Natural killer cell (primary cell): ENCODE measurements at regions not wholly inside any gene's neighbourhood (a gene's known extent, or its start where the extent isn't known, plus 50 kb on each side); places are given as distances from the start of the nearest gene placed in this dataset.
"Not testable (repeated sequence)": the region's sequence is repeated elsewhere in the genome, so short reads cannot be mapped to it uniquely, and the experiment has no call there.

Experiments used
- ATAC-seq, 3 donors: fragments of 150-1000 bp in 2 of 3; fragments of 200-7000 bp in 1 of 3; cut with Tn5 transposase; 1 replicate in 1 of 3; 2 replicates in 2 of 3; pipeline ENCODE4 v1.10.0; 2021; ENCODE audit warnings: mild to moderate bottlenecking in 2 of 3, moderate library complexity in 2 of 3
- DNase-seq, 2 donors: peaks; one replicate each; pipeline versions ENCODE4 v3.0.0 to v3.0.0-alpha.2; 2013 to 2021; ENCODE audit warnings: mixed read lengths in 1 of 2
- H3K27ac ChIP-seq: one replicate; pipeline ENCODE4 v1.5.1; 2013; ENCODE audit warnings: mild to moderate bottlenecking, low read length
- H3K27me3 ChIP-seq: one replicate; pipeline ENCODE4 v1.6.1; 2013; ENCODE audit warnings: low read length; ENCODE audit not compliant: control insufficient read depth, insufficient read depth
- H3K36me3 ChIP-seq: one replicate; pipeline ENCODE4 v1.6.1; 2013; ENCODE audit warnings: low read length; ENCODE audit not compliant: control insufficient read depth, insufficient read depth
- H3K4me1 ChIP-seq: one replicate; pipeline ENCODE4 v1.6.1; 2013; ENCODE audit warnings: low read length; ENCODE audit not compliant: control insufficient read depth, insufficient read depth
- H3K4me3 ChIP-seq: one replicate; pipeline ENCODE4 v1.5.1; 2013; ENCODE audit warnings: low read length
- H3K9me3 ChIP-seq: one replicate; pipeline ENCODE4 v1.6.1; 2013; ENCODE audit warnings: low read length; ENCODE audit not compliant: control insufficient read depth, insufficient read depth
- H3K27ac Mint-ChIP-seq, 2 donors: one replicate each; pipeline ENCODE4 v1.8.0; 2022; ENCODE audit warnings: mild to moderate bottlenecking in 2 of 2, mixed read lengths in 2 of 2, moderate library complexity in 1 of 2
- H3K27me3 Mint-ChIP-seq, 2 donors: one replicate each; pipeline ENCODE4 v1.8.0; 2022; ENCODE audit warnings: low read depth in 2 of 2, mixed read lengths in 2 of 2
- H3K36me3 Mint-ChIP-seq: one replicate; pipeline ENCODE4 v1.8.0; 2022; ENCODE audit warnings: mixed read lengths
- H3K4me1 Mint-ChIP-seq, 2 donors: one replicate each; pipeline ENCODE4 v1.8.0; 2022; ENCODE audit warnings: mixed read lengths in 2 of 2
- H3K4me3 Mint-ChIP-seq: one replicate; pipeline ENCODE4 v1.8.0; 2022; ENCODE audit warnings: mild to moderate bottlenecking, moderate library complexity, mixed read lengths
- H3K9me3 Mint-ChIP-seq, 2 donors: one replicate each; pipeline ENCODE4 v1.8.0; 2022; ENCODE audit warnings: mixed read lengths in 2 of 2
- WGBS: methylation state at CpG from one replicate; pipeline ENCODE4 v1.1.7; 2013; ENCODE audit warnings: missing lambda C conversion rate; ENCODE audit not compliant: insufficient coverage; 5-methylcytosine and 5-hydroxymethylcytosine counted together
- intact Hi-C: fragments of 100-400 bp; cut with micrococcal nuclease; formaldehyde crosslinking; loops from one replicate; pipeline ENCODE4 v1.14.2; 2022
- TF ChIP-seq, protein P1 (sequence below): fragments of 200-600 bp; IDR thresholded peaks from one replicate; pipeline ENCODE4 v1.8.0; 2022; ENCODE audit warnings: antibody characterized with exemption

DNA sequence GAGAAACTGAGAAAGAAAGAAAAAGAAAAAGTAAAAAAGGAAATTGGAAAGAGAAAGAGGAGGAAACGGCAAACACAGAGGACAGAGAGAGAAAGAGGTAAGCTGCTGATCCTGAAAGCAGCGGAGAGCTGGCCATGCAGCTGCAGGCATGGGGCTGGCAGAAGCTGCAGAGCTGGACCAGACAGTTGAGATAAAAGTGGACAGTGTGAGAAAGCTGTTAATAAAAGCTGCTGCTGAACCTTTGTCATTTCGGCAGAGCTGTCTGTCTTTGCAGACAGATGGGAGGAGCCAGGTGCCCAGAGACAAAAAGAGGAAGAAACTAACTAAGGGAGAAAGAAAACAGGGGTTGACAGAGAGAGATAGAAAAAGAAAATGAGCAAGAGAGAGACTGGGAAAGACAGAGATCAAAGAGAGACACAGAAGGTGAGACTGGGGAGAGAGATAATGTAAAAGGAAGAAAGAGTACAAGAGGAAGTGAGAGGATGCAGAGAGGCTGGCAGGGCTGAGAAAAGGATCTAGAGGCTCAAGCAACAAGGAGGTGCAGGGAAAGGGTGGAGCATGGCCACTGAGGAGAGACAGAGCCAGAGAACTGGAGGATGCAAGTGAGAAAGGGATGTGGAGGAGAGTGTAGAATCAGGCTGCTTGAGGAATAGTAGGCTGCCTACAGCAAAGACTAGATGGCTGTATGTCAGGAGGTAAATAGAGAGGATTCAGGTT is 376.8 kb upstream of the FGF16 start:
- Histone ChIP-seq H3K4me3 (no peak overlapping the region), H3K27ac (no peak overlapping the region), H3K9me3 (no peaks in the 10 kb centered on the region), H3K4me1 (no peaks in the 10 kb centered on the region), H3K27me3 (no peaks in the 10 kb centered on the region), H3K36me3 (no peaks in the 10 kb centered on the region)
- TF ChIP-seq, protein P1, sequence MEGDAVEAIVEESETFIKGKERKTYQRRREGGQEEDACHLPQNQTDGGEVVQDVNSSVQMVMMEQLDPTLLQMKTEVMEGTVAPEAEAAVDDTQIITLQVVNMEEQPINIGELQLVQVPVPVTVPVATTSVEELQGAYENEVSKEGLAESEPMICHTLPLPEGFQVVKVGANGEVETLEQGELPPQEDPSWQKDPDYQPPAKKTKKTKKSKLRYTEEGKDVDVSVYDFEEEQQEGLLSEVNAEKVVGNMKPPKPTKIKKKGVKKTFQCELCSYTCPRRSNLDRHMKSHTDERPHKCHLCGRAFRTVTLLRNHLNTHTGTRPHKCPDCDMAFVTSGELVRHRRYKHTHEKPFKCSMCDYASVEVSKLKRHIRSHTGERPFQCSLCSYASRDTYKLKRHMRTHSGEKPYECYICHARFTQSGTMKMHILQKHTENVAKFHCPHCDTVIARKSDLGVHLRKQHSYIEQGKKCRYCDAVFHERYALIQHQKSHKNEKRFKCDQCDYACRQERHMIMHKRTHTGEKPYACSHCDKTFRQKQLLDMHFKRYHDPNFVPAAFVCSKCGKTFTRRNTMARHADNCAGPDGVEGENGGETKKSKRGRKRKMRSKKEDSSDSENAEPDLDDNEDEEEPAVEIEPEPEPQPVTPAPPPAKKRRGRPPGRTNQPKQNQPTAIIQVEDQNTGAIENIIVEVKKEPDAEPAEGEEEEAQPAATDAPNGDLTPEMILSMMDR = no peak
- no peaks in the 10 kb centered on the region for H3K9me3 Mint-ChIP-seq
- H3K27me3 Mint-ChIP-seq = no peaks in the 10 kb centered on the region
- DNase-seq (no peak), ATAC-seq (no peak)
- WGBS = 9% methylated on average over 3 of the region's 3 CpGs
- no peaks in the 10 kb centered on the region for H3K36me3 Mint-ChIP-seq
- no peak overlapping the region for H3K27ac Mint-ChIP-seq
- no peak overlapping the region for H3K4me3 Mint-ChIP-seq
- intact Hi-C loops = no loop called here
- peaks cover 0 to 6% of the 10 kb centered on the region in 2 donors for H3K4me1 Mint-ChIP-seq

DNA sequence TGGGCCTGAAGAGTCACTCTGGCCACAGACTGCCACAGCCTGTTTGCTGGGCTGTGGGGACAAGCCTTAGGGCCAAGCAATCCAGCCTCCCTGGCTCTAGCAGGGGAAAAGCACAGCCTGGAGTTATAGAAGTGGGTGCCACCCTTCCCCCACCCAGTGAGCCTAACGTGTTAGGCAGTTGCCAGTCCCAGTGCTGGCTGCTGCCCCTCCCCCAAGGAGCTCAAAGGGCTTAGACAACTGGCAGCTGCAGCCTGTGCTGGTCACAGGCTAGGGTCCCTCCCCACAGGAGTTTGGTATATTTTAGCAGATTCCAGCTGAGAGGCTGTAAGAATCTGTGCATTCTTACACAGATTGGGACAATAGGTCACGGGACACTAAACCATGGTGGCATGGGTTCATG is 370.3 kb upstream of the FGF16 start:
- Histone ChIP-seq H3K27me3 (no peaks in the 10 kb centered on the region), H3K36me3 (no peaks in the 10 kb centered on the region), H3K27ac (no peak overlapping the region), H3K9me3 (no peaks in the 10 kb centered on the region), H3K4me1 (no peaks in the 10 kb centered on the region), H3K4me3 (no peak overlapping the region)
- DNase-seq = no peak
- WGBS = 83% methylated on average over 2 of the region's 2 CpGs
- no peaks in the 10 kb centered on the region for H3K27me3 Mint-ChIP-seq
- H3K27ac Mint-ChIP-seq = no peak overlapping the region
- intact Hi-C loops = no loop called here
- H3K4me3 Mint-ChIP-seq = no peak overlapping the region
- no peaks in the 10 kb centered on the region for H3K36me3 Mint-ChIP-seq
- H3K9me3 Mint-ChIP-seq = peaks cover 0 to 3% of the 10 kb centered on the region in 2 donors
- TF ChIP-seq, protein P1 = no peak
- ATAC-seq = no peak
- H3K4me1 Mint-ChIP-seq = no peaks in the 10 kb centered on the region

DNA sequence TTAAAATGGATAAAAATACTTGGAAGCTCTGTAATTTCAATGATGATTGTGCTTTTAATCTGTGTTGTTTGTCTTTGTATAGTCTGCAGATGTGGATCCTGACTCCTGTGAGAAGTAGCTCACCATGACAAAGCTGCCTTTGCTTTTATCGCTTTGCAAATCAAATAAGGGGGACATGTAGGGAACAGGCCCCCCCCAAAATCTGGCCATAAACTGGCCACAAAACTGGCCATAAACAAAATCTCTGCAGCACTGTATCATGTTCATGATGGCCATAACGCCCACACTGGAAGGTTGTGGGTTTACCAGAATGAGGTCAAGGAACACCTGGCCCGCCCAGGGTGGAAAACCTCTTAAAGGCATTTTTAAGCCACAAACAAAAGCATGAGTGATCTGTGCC is 366.0 kb upstream of the FGF16 start:
- H3K4me1 Mint-ChIP-seq, H3K27me3 Mint-ChIP-seq, H3K27ac ChIP-seq, H3K36me3 Mint-ChIP-seq, intact Hi-C loops, H3K4me3 Mint-ChIP-seq, H3K36me3 ChIP-seq, H3K4me3 ChIP-seq, H3K27ac Mint-ChIP-seq, ATAC-seq, H3K27me3 ChIP-seq, H3K9me3 Mint-ChIP-seq, H3K4me1 ChIP-seq, H3K9me3 ChIP-seq, DNase-seq: not testable (repeated sequence)
- 89% methylated on average over 3 of the region's 3 CpGs for WGBS

GRCh38 chrX:77085372-77085771 is 361.8 kb upstream of the FGF16 start:
- 88% methylated on average over 2 of the region's 4 CpGs for WGBS
- peaks cover 2 to 4% of the 10 kb centered on the region in 2 donors for H3K9me3 Mint-ChIP-seq
- H3K27me3 Mint-ChIP-seq = no peaks in the 10 kb centered on the region
- H3K27me3 ChIP-seq = no peaks in the 10 kb centered on the region
- H3K27ac ChIP-seq = no peak overlapping the region
- no peak overlapping the region for H3K27ac Mint-ChIP-seq
- no peaks in the 10 kb centered on the region for H3K36me3 ChIP-seq
- no peak overlapping the region for H3K4me3 Mint-ChIP-seq
- intact Hi-C loops = no loop called here
- H3K4me3 ChIP-seq = no peak overlapping the region
- ATAC-seq (no peak), DNase-seq (no peak)
- TF ChIP-seq, protein P1 = no peak
- no peaks in the 10 kb centered on the region for H3K36me3 Mint-ChIP-seq
- no peaks in the 10 kb centered on the region for H3K4me1 Mint-ChIP-seq
- H3K9me3 ChIP-seq = no peaks in the 10 kb centered on the region
- H3K4me1 ChIP-seq = no peaks in the 10 kb centered on the region
